NB4 (cell line): ENCODE measurements at regions not wholly inside any gene's neighbourhood (a gene's known extent, or its start where the extent isn't known, plus 50 kb on each side); places are given as distances from the start of the nearest gene placed in this dataset.
"Not testable (repeated sequence)": the region's sequence is repeated elsewhere in the genome, so short reads cannot be mapped to it uniquely, and the experiment has no call there.

Experiments used
- CTCF ChIP-seq: IDR thresholded peaks from one replicate; pipeline ENCODE4 v1.5.1; 2012; ENCODE audit warnings: low read depth, low read length
- POLR2A ChIP-seq: IDR thresholded peaks from 2 replicates; pipeline ENCODE4 v1.6.1; 2011; ENCODE audit warnings: mild to moderate bottlenecking; ENCODE audit not compliant: insufficient read length; ENCODE audit errors: extremely low read depth

DNA sequence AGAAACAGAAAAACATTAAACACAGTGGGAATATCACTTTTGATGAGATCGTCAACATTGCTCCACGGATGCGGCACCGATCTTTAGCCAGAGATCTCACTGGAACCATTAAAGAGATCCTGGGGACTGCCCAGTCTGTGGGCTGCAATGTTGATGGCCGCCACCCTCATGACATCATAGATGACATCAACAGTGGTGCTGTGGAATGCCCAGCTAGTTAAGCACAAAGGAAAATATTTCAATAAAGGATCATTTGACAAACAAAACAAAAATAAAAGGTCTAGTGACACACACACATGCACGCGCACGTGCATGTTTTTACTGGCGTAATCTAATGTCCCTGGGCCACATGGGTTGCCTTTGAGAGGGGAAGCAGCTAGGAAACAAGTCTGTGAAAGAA, 78.4 kb upstream of the PIM1 start:
- TF ChIP-seq POLR2A, CTCF: not testable (repeated sequence)
